GM23338 (cell line): ENCODE measurements at regions not wholly inside any gene's neighbourhood (a gene's known extent, or its start where the extent isn't known, plus 50 kb on each side); places are given as distances from the start of the nearest gene placed in this dataset.

Source experiments
- ATAC-seq: fragments of 200-7000 bp; cut with Tn5 transposase; 3 replicates; pipeline ENCODE4 v1.9.1; 2020
- DNase-seq: peaks from one replicate; pipeline ENCODE4 v3.0.0-alpha.2; 2015; ENCODE audit warnings: low spot score
- H2AFZ ChIP-seq: fragments of 200-600 bp; sonication (generic); 2 replicates; pipeline ENCODE4 v1.8.0; 2016; ENCODE audit warnings: antibody characterized with exemption, mild to moderate bottlenecking, moderate library complexity
- H3F3A ChIP-seq: fragments of 200-600 bp; sonication (generic); replicated peaks from 2 replicates; pipeline ENCODE4 v1.8.0; 2017; ENCODE audit warnings: antibody characterized with exemption, mixed run types, low read depth
- H3K27ac ChIP-seq: fragments of 200-600 bp; sonication (generic); 2 replicates; pipeline ENCODE4 v1.6.1; 2016; ENCODE audit warnings: low read depth
- H3K27me3 ChIP-seq: fragments of 200-600 bp; sonication (generic); 2 replicates; pipeline ENCODE4 v1.8.0; 2016; ENCODE audit warnings: mild to moderate bottlenecking, mixed run types, moderate library complexity; ENCODE audit not compliant: insufficient read depth
- H3K36me3 ChIP-seq: fragments of 200-600 bp; sonication (generic); 2 replicates; pipeline ENCODE4 v1.8.0; 2016; ENCODE audit warnings: mild to moderate bottlenecking; ENCODE audit not compliant: insufficient read depth
- H3K4me1 ChIP-seq: fragments of 200-600 bp; sonication (generic); 2 replicates; pipeline ENCODE4 v1.8.0; 2016; ENCODE audit warnings: mild to moderate bottlenecking, moderate library complexity; ENCODE audit not compliant: insufficient read depth
- H3K4me2 ChIP-seq: fragments of 200-600 bp; sonication (generic); 2 replicates; pipeline ENCODE4 v1.7.1; 2017; ENCODE audit warnings: mixed run types
- H3K4me3 ChIP-seq: fragments of 200-600 bp; sonication (generic); 2 replicates; pipeline ENCODE4 v1.6.1; 2016; ENCODE audit warnings: mixed run types
- H3K79me2 ChIP-seq: fragments of 200-600 bp; sonication (generic); replicated peaks from 2 replicates; pipeline ENCODE4 v1.8.0; 2017; ENCODE audit warnings: mild to moderate bottlenecking; ENCODE audit not compliant: insufficient read depth
- H3K9me2 ChIP-seq: fragments of 200-600 bp; sonication (generic); 2 replicates; pipeline ENCODE4 v1.8.0; 2017; ENCODE audit not compliant: insufficient read depth
- H4K20me1 ChIP-seq: fragments of 200-600 bp; sonication (generic); replicated peaks from 2 replicates; pipeline ENCODE4 v1.8.0; 2017; ENCODE audit warnings: mild to moderate bottlenecking; ENCODE audit not compliant: insufficient read depth
- H3K27ac Mint-ChIP-seq: 2 replicates; pipeline ENCODE4 v1.8.0; 2020; ENCODE audit warnings: inconsistent platforms, mild to moderate bottlenecking, moderate library complexity, mixed read lengths
- H3K27me3 Mint-ChIP-seq: 3 replicates; pipeline ENCODE4 v1.8.0; 2022; ENCODE audit warnings: low read depth, mild to moderate bottlenecking, moderate library complexity, mixed read lengths, inconsistent platforms; ENCODE audit not compliant: insufficient read depth, poor library complexity
- H3K36me3 Mint-ChIP-seq: 3 replicates; pipeline ENCODE4 v1.8.0; 2021; ENCODE audit warnings: low read depth, mild to moderate bottlenecking, inconsistent platforms, moderate library complexity, mixed read lengths
- H3K4me1 Mint-ChIP-seq: 3 replicates; pipeline ENCODE4 v1.8.0; 2020; ENCODE audit warnings: mild to moderate bottlenecking, inconsistent platforms, mixed read lengths
- H3K4me3 Mint-ChIP-seq: 3 replicates; pipeline ENCODE4 v1.8.0; 2021; ENCODE audit warnings: moderate library complexity, mild to moderate bottlenecking, inconsistent platforms, mixed read lengths
- H3K9me3 Mint-ChIP-seq: 3 replicates; pipeline ENCODE4 v1.8.0; 2020; ENCODE audit warnings: moderate library complexity, mild to moderate bottlenecking, inconsistent platforms, mixed read lengths
- CREB1 ChIP-seq: fragments of 250-450 bp; sonication (Bioruptor Pico); IDR thresholded peaks from 2 replicates; pipeline ENCODE4 v1.5.0; 2020; ENCODE audit warnings: low read depth, mild to moderate bottlenecking, moderate library complexity
- CTCF ChIP-seq, 2 experiments: fragments of 200-600 bp in 1 of 2; sonication (generic) in 1 of 2; conservative IDR thresholded peaks; 2 replicates each; pipeline versions ENCODE4 v1.5.1 to v1.6.1; 2016 to 2017; ENCODE audit warnings: antibody characterized with exemption in 2 of 2, low read depth in 2 of 2, mild to moderate bottlenecking in 2 of 2, moderate library complexity in 1 of 2
- ETS1 ChIP-seq: IDR thresholded peaks from 2 replicates; pipeline ENCODE4 v1.6.1; 2016; ENCODE audit warnings: antibody characterized with exemption
- EZH2 ChIP-seq: fragments of 200-600 bp; sonication (generic); IDR thresholded peaks from one replicate; pipeline ENCODE4 v1.8.0; 2017; ENCODE audit warnings: antibody characterized with exemption, mild to moderate bottlenecking, low read depth; ENCODE audit not compliant: unreplicated experiment
- EZH2phosphoT487 ChIP-seq: fragments of 200-600 bp; sonication (generic); IDR thresholded peaks from one replicate; pipeline ENCODE4 v1.8.1; 2018; ENCODE audit warnings: antibody characterized with exemption; ENCODE audit not compliant: unreplicated experiment
- JUNB ChIP-seq: IDR thresholded peaks from one replicate; pipeline ENCODE4 v1.6.1; 2016; ENCODE audit warnings: antibody characterized with exemption; ENCODE audit not compliant: unreplicated experiment
- NANOG ChIP-seq: IDR thresholded peaks from 2 replicates; pipeline ENCODE4 v1.6.1; 2016; ENCODE audit warnings: antibody characterized with exemption, borderline replicate concordance
- STAT1 ChIP-seq: IDR thresholded peaks from one replicate; pipeline ENCODE4 v1.6.1; 2016; ENCODE audit warnings: antibody characterized with exemption; ENCODE audit not compliant: unreplicated experiment
- ZNF114 ChIP-seq: fragments of 250-450 bp; sonication (Bioruptor Pico); IDR thresholded peaks from 2 replicates; pipeline ENCODE4 v1.5.0; 2020; ENCODE audit warnings: mild to moderate bottlenecking, moderate library complexity
- ZNF331 ChIP-seq: fragments of 250-450 bp; sonication (Bioruptor Pico); IDR thresholded peaks from 2 replicates; pipeline ENCODE4 v1.5.0; 2020; ENCODE audit warnings: low read depth, mild to moderate bottlenecking, moderate library complexity
- TF ChIP-seq, protein P1 (sequence below): IDR thresholded peaks from one replicate; pipeline ENCODE4 v1.6.1; 2018; ENCODE audit warnings: antibody characterized with exemption; ENCODE audit not compliant: unreplicated experiment

- no peak overlapping the region for H3K27ac Mint-ChIP-seq
- Histone ChIP-seq H3K9me2 (no peaks in the 10 kb centered on the region), H2AFZ (no peak overlapping the region), H3K36me3 (no peaks in the 10 kb centered on the region), H3K79me2 (no peaks in the 10 kb centered on the region), H3F3A (no peaks in the 10 kb centered on the region), H3K27ac (no peak overlapping the region), H3K27me3 (no peaks in the 10 kb centered on the region), H3K4me2 (no peak overlapping the region), H3K4me1 (no peaks in the 10 kb centered on the region), H4K20me1 (no peaks in the 10 kb centered on the region), H3K4me3 (no peak overlapping the region)
- peaks cover 2% of the 10 kb centered on the region; the same call in 1 of the 3 replicates for H3K4me1 Mint-ChIP-seq
- peaks cover 9% of the 10 kb centered on the region for H3K27me3 Mint-ChIP-seq
- no peak overlapping the region for H3K4me3 Mint-ChIP-seq
- no peak for ATAC-seq
- no peaks in the 10 kb centered on the region for H3K9me3 Mint-ChIP-seq
- TF ChIP-seq, protein P1, sequence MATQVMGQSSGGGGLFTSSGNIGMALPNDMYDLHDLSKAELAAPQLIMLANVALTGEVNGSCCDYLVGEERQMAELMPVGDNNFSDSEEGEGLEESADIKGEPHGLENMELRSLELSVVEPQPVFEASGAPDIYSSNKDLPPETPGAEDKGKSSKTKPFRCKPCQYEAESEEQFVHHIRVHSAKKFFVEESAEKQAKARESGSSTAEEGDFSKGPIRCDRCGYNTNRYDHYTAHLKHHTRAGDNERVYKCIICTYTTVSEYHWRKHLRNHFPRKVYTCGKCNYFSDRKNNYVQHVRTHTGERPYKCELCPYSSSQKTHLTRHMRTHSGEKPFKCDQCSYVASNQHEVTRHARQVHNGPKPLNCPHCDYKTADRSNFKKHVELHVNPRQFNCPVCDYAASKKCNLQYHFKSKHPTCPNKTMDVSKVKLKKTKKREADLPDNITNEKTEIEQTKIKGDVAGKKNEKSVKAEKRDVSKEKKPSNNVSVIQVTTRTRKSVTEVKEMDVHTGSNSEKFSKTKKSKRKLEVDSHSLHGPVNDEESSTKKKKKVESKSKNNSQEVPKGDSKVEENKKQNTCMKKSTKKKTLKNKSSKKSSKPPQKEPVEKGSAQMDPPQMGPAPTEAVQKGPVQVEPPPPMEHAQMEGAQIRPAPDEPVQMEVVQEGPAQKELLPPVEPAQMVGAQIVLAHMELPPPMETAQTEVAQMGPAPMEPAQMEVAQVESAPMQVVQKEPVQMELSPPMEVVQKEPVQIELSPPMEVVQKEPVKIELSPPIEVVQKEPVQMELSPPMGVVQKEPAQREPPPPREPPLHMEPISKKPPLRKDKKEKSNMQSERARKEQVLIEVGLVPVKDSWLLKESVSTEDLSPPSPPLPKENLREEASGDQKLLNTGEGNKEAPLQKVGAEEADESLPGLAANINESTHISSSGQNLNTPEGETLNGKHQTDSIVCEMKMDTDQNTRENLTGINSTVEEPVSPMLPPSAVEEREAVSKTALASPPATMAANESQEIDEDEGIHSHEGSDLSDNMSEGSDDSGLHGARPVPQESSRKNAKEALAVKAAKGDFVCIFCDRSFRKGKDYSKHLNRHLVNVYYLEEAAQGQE, result no peak
- no peak for TF ChIP-seq STAT1
- TF ChIP-seq ETS1, result no peak
- no peak for TF ChIP-seq NANOG
- TF ChIP-seq EZH2phosphoT487, result no peak
- TF ChIP-seq CREB1 (CRISPR knock-in tag), result no peak
- TF ChIP-seq ZNF331 (CRISPR knock-in tag), result no peak
- TF ChIP-seq CTCF (conservative IDR thresholded peaks at IDR 0.05; ENCODE audit: low read depth in 2 of 2), result no peak
- no peak for TF ChIP-seq ZNF114
- TF ChIP-seq JUNB, result no peak
- no peak for TF ChIP-seq EZH2
- no peaks in the 10 kb centered on the region for H3K36me3 Mint-ChIP-seq
- no peak for DNase-seq
Observed at GRCh38 chr6:40887792-40888340, 151.2 kb downstream of the UNC5CL start.
